Fibroblast of mammary gland (primary cell): ENCODE measurements at regions not wholly inside any gene's neighbourhood (a gene's known extent, or its start where the extent isn't known, plus 50 kb on each side); places are given as distances from the start of the nearest gene placed in this dataset.

Experiments
- DNase-seq: peaks from one replicate; pipeline ENCODE4 v3.0.0-alpha.2; 2010; ENCODE audit warnings: low read depth
- H3K4me3 ChIP-seq: 2 replicates; pipeline ENCODE4 v1.5.1; 2011; ENCODE audit warnings: low read depth, mild to moderate bottlenecking, low read length, moderate library complexity; ENCODE audit not compliant: control insufficient read depth
- CTCF ChIP-seq: conservative IDR thresholded peaks from 2 replicates; pipeline ENCODE4 v1.5.1; 2011; ENCODE audit warnings: low read depth, low read length, inconsistent platforms; ENCODE audit not compliant: control insufficient read depth, insufficient read depth

- TF ChIP-seq CTCF, result no peak
- DNase-seq, result no peak
- no peak overlapping the region for H3K4me3 ChIP-seq
Observed at GRCh38 chr3:83816653-83817052, 1142.1 kb upstream of the CADM2 start.

- DNase-seq, result no peak
- TF ChIP-seq CTCF, result no peak
Observed at GRCh38 chr3:83821506-83821905, 1137.3 kb upstream of the CADM2 start.

GRCh38 chr3:83823095-83823494, 1135.7 kb upstream of the CADM2 start:
- DNase-seq, result no peak
- TF ChIP-seq CTCF, result no peak
- no peak overlapping the region for H3K4me3 ChIP-seq

More at GRCh38 chr3:83821506-83821905, 1137.3 kb upstream of the CADM2 start:
- no peak overlapping the region for H3K4me3 ChIP-seq

GRCh38 chr3:83835040-83835439, 1123.7 kb upstream of the CADM2 start:
- H3K4me3 ChIP-seq, result no peak overlapping the region
- DNase-seq, result no peak
- no peak for TF ChIP-seq CTCF

- no peak for TF ChIP-seq CTCF
- no peak for DNase-seq
- no peak overlapping the region for H3K4me3 ChIP-seq
Observed at GRCh38 chr3:83842511-83842910, 1116.3 kb upstream of the CADM2 start.

GRCh38 chr3:83843716-83844115, 1115.1 kb upstream of the CADM2 start:
- DNase-seq, result no peak
- H3K4me3 ChIP-seq, result no peak overlapping the region
- TF ChIP-seq CTCF, result no peak

- no peak for DNase-seq
- H3K4me3 ChIP-seq, result no peak overlapping the region
- TF ChIP-seq CTCF, result no peak
Observed at GRCh38 chr3:83849106-83849730, 1109.6 kb upstream of the CADM2 start.
